ENCODE measurements at regions not wholly inside any gene's neighbourhood (a gene's known extent, or its start where the extent isn't known, plus 50 kb on each side); places are given as distances from the start of the nearest gene placed in this dataset.

DNA sequence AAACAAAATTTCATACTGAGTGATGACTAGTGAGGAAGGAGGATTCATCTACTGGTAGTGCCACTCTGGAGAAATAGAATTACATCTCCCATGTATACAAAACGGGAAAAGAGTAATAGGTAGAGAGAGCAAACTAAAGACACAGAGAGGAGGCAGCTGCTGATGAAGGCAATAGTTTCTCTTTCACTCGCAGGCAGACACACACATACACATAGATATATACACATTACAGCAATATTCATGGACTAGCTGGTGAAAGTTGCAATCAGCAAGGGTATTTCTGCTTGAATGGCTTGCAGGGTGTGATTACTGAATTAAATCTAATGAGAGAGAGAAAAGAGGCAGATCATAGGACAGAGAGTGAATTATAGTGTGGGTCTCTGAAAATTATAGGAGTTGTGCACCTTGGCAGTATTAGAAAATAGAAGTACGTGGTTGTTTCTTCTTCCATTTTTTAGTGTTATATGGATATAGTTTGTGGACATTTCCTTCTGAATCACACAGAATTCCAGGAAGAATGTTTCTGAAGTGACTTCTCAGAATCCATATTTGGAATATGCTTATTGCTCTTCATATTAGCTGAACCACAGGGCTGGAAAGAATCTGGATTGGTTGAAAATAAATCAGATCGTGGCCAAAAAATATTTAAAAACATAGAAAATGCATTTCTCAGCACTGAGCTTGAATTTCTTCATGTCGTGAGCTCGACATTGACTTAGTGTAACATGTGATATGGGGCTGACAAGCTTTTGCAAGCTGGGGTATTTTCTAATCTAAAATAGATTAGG is 991.2 kb downstream of the TUSC7 start:
- no peak overlapping the region for H2BK12ac ChIP-seq (ENCODE audit: low read depth, low read length)
- H3K18ac ChIP-seq (ENCODE audit: extremely low read depth, low read length), result no peak overlapping the region
- ChIA-PET CTCF (ENCODE audit: partially characterized antibody) (no interaction called here), POLR2A (ENCODE audit: partially characterized antibody) (no interaction called here)
- no peaks in the 10 kb centered on the region for H3K79me2 ChIP-seq (ENCODE audit: control insufficient read depth in 1 of 2, insufficient read depth in 2 of 2, low read length in 2 of 2)
- H2BK120ac ChIP-seq (replicated peaks; ENCODE audit: low read depth, low read length), result no peak overlapping the region
- H3K27me3 ChIP-seq (replicated peaks in 1 of 4; ENCODE audit: control insufficient read depth in 3 of 4, extremely low read depth in 1 of 4, insufficient read depth in 3 of 4, low read length in 3 of 4), result no peaks in the 10 kb centered on the region
- no peak overlapping the region for H2BK15ac ChIP-seq (ENCODE audit: low read length)
- no peaks in the 10 kb centered on the region; a peak in 1 of 7 replicates for H3K4me1 ChIP-seq (replicated peaks in 1 of 4; ENCODE audit: control insufficient read depth in 3 of 4, insufficient read depth in 4 of 4, low read length in 3 of 4)
- H3K9me3 ChIP-seq (ENCODE audit: insufficient read depth in 2 of 2, low read depth in 1 of 2, low read length in 1 of 2), result no peaks in the 10 kb centered on the region
- DNase-seq (ENCODE audit: low read depth in 1 of 2, low spot score in 2 of 2) (no peak), FAIRE-seq (no peak)
- H3K23me2 ChIP-seq (ENCODE audit: low read depth, low read length), result no peaks in the 10 kb centered on the region
- TF ChIP-seq YY1 (IDR thresholded peaks at IDR 0.05; ENCODE audit: low read depth, low read length), result no peak
- TF ChIP-seq POU5F1 (IDR thresholded peaks at IDR 0.05; ENCODE audit: low read depth, low read length), result no peak
- no peak for TF ChIP-seq EZH2 (IDR thresholded peaks at IDR 0.05; ENCODE audit: low read depth, low read length, severe bottlenecking)
- no peak for TF ChIP-seq EP300 (IDR thresholded peaks at IDR 0.05; ENCODE audit: borderline replicate concordance in 1 of 2, low read depth in 2 of 2, low read length in 2 of 2)
- no peak for TF ChIP-seq MAFK (IDR thresholded peaks at IDR 0.05; ENCODE audit: low read depth, low read length)
- TF ChIP-seq NRF1 (IDR thresholded peaks at IDR 0.05; ENCODE audit: low read depth, low read length), result no peak
- no peak for TF ChIP-seq SIX5 (IDR thresholded peaks at IDR 0.05; ENCODE audit: low read depth, low read length)
- TF ChIP-seq JUN (IDR thresholded peaks at IDR 0.05; ENCODE audit: low read depth, low read length), result no peak
- TF ChIP-seq HDAC6 (IDR thresholded peaks at IDR 0.05; ENCODE audit: low read depth, low read length), result no peak
- no peak for TF ChIP-seq BCL11A (IDR thresholded peaks at IDR 0.05; ENCODE audit: low read depth in 2 of 2, low read length in 2 of 2)
- no peak for TF ChIP-seq TBP (IDR thresholded peaks at IDR 0.05; ENCODE audit: low read depth, low read length)
- no peak for TF ChIP-seq POLR2A (IDR thresholded peaks at IDR 0.05; ENCODE audit: control extremely low read depth in 1 of 2, low read depth in 2 of 2, low read length in 2 of 2)
- TF ChIP-seq MAX (IDR thresholded peaks at IDR 0.05), result no peak
- no peak for TF ChIP-seq KDM5A (IDR thresholded peaks at IDR 0.05; ENCODE audit: low read length)
- no peaks in the 10 kb centered on the region for H3K36me3 ChIP-seq (ENCODE audit: control insufficient read depth in 2 of 4, insufficient read depth in 4 of 4, low read length in 3 of 4)
- no peak overlapping the region for H3K9ac ChIP-seq (replicated peaks in 1 of 4; ENCODE audit: extremely low read depth in 1 of 4, low read depth in 3 of 4, low read length in 3 of 4)
- no peak overlapping the region for H2BK5ac ChIP-seq (ENCODE audit: low read depth, low read length)
- no peaks in the 10 kb centered on the region for H4K20me1 ChIP-seq (replicated peaks in 1 of 2; ENCODE audit: control insufficient read depth in 1 of 2, insufficient read depth in 2 of 2, low read length in 2 of 2)
- no peaks in the 10 kb centered on the region for H3K79me1 ChIP-seq (ENCODE audit: low read depth, low read length)
- H3K4me2 ChIP-seq (ENCODE audit: insufficient read depth in 1 of 2, low read depth in 2 of 2, low read length in 2 of 2), result no peak overlapping the region
- no peak overlapping the region for H3K27ac ChIP-seq (ENCODE audit: low read depth, low read length)
- no peak overlapping the region for H4K91ac ChIP-seq (replicated peaks; ENCODE audit: insufficient read length, low read length)
- no peak overlapping the region for H2AK5ac ChIP-seq (ENCODE audit: low read depth, low read length)
- WGBS, 2 experiments (ENCODE audit: extremely low coverage in 1 of 2, insufficient coverage in 1 of 2, insufficient read length in 1 of 2, insufficient replicate concordance in 2 of 2, low coverage in 1 of 2, low lambda C conversion rate in 2 of 2, missing lambda C conversion rate in 1 of 2), result 87% methylated on average over 6 of the region's 6 CpGs; no CpG with 5 or more reads in 1 of the 2 experiments
- no peak overlapping the region for H3K23ac ChIP-seq (ENCODE audit: insufficient read length)
- no peak overlapping the region for H3K4me3 ChIP-seq (ENCODE audit: extremely low read depth in 1 of 4, insufficient read depth in 2 of 4, low read depth in 3 of 4, low read length in 4 of 4)
- H3K56ac ChIP-seq (replicated peaks; ENCODE audit: insufficient read length, low read depth, low read length), result no peak overlapping the region
- no peak overlapping the region for H2AFZ ChIP-seq (ENCODE audit: low read length)
- no peak overlapping the region for H3K14ac ChIP-seq (ENCODE audit: insufficient read length)
- no peak overlapping the region for H3K4ac ChIP-seq (replicated peaks; ENCODE audit: insufficient read length, low read depth, low read length)
- no peak overlapping the region for H2BK20ac ChIP-seq (ENCODE audit: low read length)
- no peak overlapping the region for H4K5ac ChIP-seq (ENCODE audit: insufficient read length, low read depth, low read length)
- H4K8ac ChIP-seq (ENCODE audit: extremely low read depth, insufficient read depth, low read length), result no peak overlapping the region
